ENCODE measurements at regions not wholly inside any gene's neighbourhood (a gene's known extent, or its start where the extent isn't known, plus 50 kb on each side); places are given as distances from the start of the nearest gene placed in this dataset.
"Not testable (repeated sequence)": the region's sequence is repeated elsewhere in the genome, so short reads cannot be mapped to it uniquely, and the experiment has no call there.

DNA sequence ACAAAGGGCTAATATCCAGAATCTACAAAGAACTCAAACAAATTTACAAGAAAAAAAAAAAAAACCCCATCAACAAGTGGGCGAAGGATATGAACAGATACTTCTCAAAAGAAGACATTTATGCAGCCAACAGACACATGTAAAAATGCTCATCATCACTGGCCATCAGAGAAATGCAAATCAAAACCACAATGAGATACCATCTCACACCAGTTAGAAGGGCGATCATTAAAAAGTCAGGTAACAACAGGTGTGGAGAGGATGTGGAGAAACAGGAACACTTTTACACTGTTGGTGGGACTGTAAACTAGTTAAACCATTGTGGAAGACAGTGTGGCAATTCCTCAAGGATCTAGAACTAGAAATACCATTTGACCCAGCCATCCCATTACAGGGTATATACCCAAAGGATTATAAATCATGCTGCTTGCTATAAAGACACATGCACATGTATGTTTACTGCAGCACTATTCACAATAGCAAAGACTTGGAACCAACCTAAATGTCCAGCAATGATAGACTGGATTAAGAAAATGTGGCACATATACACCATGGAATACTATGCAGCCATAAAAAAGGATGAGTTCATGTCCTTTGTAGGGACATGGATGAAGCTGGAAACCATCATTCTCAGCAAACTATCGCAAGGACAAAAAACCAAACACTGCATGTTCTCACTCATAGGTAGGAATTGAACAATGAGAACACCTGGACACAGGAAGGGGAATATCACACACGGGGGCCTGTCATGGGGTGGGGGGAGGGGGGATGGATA, 222.4 kb upstream of the RUNX1 start:
- TF ChIP-seq, protein P1, sequence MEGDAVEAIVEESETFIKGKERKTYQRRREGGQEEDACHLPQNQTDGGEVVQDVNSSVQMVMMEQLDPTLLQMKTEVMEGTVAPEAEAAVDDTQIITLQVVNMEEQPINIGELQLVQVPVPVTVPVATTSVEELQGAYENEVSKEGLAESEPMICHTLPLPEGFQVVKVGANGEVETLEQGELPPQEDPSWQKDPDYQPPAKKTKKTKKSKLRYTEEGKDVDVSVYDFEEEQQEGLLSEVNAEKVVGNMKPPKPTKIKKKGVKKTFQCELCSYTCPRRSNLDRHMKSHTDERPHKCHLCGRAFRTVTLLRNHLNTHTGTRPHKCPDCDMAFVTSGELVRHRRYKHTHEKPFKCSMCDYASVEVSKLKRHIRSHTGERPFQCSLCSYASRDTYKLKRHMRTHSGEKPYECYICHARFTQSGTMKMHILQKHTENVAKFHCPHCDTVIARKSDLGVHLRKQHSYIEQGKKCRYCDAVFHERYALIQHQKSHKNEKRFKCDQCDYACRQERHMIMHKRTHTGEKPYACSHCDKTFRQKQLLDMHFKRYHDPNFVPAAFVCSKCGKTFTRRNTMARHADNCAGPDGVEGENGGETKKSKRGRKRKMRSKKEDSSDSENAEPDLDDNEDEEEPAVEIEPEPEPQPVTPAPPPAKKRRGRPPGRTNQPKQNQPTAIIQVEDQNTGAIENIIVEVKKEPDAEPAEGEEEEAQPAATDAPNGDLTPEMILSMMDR (IDR thresholded peaks at IDR 0.05; ENCODE audit: low read length): not testable (repeated sequence)
- TF ChIP-seq EZH2phosphoT487 (IDR thresholded peaks at IDR 0.05; ENCODE audit: low read length): not testable (repeated sequence)
